NCI-H2029 (cell line): ENCODE measurements at regions not wholly inside any gene's neighbourhood (a gene's known extent, or its start where the extent isn't known, plus 50 kb on each side); places are given as distances from the start of the nearest gene placed in this dataset.
A peak's percentile ranks its signal among the peaks of the same experiment; 100 is the strongest.

Experiments
- DNase-seq: peaks from one replicate; lab custom pipeline; 2025; lab: John Stamatoyannopoulos, UW

- DNase-seq: no peak
Measured at GRCh38 chrX:110858565-110858964, 62.9 kb upstream of the CHRDL1 start.

DNA sequence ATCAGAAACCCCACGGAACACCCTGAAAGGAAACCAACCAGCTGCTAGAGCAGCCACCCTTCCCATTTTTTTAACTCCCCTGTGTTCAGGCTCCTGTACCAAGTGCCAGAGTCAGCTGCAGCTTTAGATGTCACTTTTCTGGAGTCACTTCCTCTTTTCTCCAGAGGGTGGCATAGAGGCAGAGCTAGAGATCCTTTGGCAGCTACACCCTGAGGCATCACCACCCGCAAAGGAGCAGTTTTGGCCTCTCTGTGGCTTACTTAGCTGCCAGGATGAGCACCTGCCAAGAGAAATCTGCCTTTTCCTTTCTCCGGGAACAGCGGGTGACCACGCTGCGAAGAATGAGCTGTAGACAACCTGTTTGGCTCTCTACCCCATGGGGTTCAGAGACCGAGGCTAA lies 58.0 kb upstream of the CHRDL1 start:
- no peak for DNase-seq

DNA sequence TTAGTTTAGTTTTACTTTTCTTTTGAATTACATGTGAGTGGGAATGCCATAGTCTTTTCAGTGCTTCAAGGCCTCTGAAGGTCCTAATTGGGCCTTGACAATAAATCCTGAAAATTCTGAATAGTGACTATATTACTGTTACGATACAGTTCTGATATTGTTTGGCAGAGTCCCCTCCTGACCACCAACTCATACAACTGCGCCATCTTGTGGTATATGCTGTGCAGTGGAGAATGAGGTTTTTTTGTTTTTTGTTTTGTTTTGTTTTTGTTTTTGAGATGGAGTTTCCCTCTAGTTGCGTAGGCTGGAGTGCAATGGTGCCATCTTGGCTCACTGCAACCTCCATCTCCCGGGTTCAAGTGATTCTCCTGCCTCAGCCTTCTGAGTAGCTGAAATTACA lies 56.6 kb upstream of the CHRDL1 start:
- DNase-seq: no peak

DNA sequence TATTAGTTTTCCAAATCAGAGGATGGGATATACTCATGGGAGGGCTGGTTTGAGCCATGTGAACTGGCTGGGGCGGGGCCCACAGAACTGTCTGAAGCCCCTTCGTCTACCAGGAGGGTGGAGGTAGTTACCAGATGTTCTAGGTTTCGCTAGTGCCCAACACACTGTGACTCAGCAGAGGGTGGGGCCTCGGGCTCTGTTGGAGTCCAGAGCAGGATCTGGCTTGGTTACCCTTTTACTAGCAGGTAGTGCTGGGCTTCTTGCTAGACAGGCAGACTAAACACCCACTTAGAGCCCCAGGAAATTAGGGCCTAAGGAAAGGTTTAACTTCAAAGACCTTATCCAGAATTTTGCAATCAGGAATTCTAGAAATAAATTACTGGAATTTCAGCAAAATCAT lies 56.2 kb upstream of the CHRDL1 start:
- DNase-seq: no peak

GRCh38 chrX:110847334-110847733 lies 51.7 kb upstream of the CHRDL1 start:
- DNase-seq: peak; percentile 27

GRCh38 chrX:110846071-110846470 lies 50.5 kb upstream of the CHRDL1 start:
- DNase-seq: no peak
